ENCODE measurements at regions not wholly inside any gene's neighbourhood (a gene's known extent, or its start where the extent isn't known, plus 50 kb on each side); places are given as distances from the start of the nearest gene placed in this dataset.

DNA sequence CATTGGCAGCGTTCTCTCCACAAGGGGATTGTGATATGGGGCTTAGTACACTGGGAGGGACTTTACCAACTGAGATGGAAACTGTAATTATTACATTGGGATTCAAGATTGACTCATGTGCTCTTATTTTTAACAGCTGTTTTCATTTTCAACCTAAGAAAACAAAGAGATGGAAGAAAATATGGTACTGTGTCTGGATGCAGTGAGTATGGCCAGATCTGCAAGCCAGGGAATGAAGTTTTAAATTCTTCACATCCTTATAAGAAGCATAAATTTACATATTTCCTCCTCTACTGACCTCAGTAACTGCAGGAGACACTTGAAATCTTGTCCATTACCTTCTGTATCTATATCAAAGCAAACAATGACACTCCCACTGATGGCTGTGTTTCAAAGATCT lies 81.5 kb upstream of the EDEM3 start:
- TF ChIP-seq CTCF (IDR thresholded peaks at IDR 0.05) = no peak
- no peak for TF ChIP-seq POLR2A (IDR thresholded peaks at IDR 0.05)

Data from uterus (tissue), 2 donors.